GM11168 (cell line): ENCODE measurements at regions not wholly inside any gene's neighbourhood (a gene's known extent, or its start where the extent isn't known, plus 50 kb on each side); places are given as distances from the start of the nearest gene placed in this dataset.
"Not testable (repeated sequence)": the region's sequence is repeated elsewhere in the genome, so short reads cannot be mapped to it uniquely, and the experiment has no call there.

ENCODE experiments used
- in situ Hi-C: fragments of 300-500 bp; cut with MboI; formaldehyde crosslinking; loops from one replicate; pipeline ENCODE4 v1.12.0; 2022; ENCODE audit warnings: low sequenced_read_pairs; ENCODE audit not compliant: unreplicated experiment

- in situ Hi-C loops = not testable (repeated sequence)
Measured at GRCh38 chr20:29031262-29031982, 2226.0 kb upstream of the DEFB115 start.

DNA sequence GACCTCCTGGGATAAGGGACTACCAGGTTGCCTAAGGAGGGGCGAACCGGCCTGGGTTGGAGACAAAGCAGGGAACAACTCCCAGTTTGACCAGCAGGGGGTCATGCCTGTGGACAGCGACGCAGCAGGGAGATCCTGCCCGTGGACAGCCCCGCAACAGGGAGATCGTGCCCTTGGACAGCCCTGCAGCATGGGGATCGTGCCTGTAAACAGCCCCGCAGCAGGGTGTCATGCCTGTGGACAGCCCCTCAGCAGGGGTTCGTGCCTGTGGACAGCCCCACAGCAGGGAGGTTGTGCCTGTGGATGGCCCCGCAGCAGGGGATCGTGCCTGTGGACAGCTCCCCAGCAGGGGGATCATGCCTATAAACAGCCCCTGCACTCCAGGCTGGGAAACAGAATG is 2213.2 kb upstream of the DEFB115 start:
- in situ Hi-C loops = not testable (repeated sequence)

DNA sequence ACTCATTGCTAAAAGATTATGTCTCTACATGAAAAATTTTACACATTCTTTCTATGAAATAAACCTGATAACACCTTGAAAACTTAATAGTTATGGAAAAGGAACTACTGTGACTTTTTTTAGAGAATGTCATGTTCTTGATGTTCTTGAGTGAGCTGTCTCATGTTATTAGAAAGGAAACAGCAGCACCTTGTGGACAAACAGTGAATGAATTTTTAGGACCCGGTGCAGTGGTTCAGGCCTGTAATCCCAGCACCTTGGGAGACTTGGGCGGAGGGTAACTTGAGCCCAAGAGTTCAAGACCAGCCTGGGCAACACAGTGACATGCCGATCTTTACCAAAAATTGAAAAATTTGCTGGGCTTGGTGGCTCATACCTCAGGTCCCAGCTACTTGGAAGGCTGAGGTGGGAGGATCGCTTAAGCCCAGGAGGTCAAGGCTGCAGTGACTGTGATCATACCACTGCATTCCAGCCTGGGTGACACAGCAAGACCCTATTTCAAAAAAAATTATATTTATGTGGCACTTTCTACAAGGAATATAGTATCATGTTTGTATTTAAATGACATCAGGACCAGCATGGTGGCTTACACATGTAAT is 2207.4 kb upstream of the DEFB115 start:
- in situ Hi-C loops = not testable (repeated sequence)

GRCh38 chr20:29057866-29058484 is 2199.5 kb upstream of the DEFB115 start:
- in situ Hi-C loops = not testable (repeated sequence)

- in situ Hi-C loops = not testable (repeated sequence)
Measured at GRCh38 chr20:29062451-29062850, 2195.0 kb upstream of the DEFB115 start.

DNA sequence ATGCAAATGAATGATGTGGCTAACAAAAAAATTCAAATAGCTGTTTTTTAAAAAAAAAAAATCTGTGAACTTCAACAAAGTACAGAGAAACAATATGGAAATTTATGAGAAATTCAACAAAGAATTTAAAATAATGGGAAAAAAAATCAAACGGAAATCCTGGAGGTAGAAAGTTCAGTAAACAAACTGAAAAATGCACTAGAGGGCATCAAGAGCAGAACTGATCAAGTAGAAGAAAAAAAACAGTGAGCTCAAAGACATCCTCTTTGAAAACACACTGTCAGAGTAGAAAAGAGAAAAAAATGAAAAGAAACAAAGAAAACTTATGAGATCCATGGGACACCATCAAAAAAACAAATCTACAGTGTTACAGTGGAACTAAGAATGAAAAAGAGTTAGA is 2191.1 kb upstream of the DEFB115 start:
- in situ Hi-C loops = not testable (repeated sequence)

GRCh38 chr20:29073640-29074039 is 2183.8 kb upstream of the DEFB115 start:
- in situ Hi-C loops = not testable (repeated sequence)

GRCh38 chr20:29079769-29080690 is 2177.4 kb upstream of the DEFB115 start:
- in situ Hi-C loops = loop anchor here (5.0 kb wide), 1 partner anchor 417 kb away; no protein-coding TSS in a partner anchor

DNA sequence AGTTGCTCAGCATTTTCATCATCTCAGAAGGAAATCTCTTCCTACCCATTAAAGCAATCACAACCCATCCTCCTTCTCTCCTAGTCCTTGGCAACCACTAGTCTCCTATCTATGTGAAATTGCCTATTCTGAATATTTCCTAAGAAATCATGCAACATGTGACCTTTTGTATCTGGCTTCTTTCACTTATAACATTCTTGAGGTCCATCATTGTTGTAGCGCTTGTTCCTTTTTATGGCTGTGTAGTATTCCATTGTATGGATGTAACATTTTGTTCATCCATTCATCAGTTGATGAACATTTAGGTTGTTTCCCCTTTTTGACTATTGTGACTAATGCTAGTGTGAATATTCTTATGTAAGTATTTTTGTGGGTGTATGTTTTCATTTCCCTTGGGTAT is 2175.8 kb upstream of the DEFB115 start:
- in situ Hi-C loops = not testable (repeated sequence)

- in situ Hi-C loops = no loop called here
Measured at GRCh38 chr20:29085625-29086024, 2171.8 kb upstream of the DEFB115 start.

- in situ Hi-C loops = not testable (repeated sequence)
Measured at GRCh38 chr20:29086145-29086718, 2171.2 kb upstream of the DEFB115 start.

- in situ Hi-C loops = no loop called here
Measured at GRCh38 chr20:29086938-29087337, 2170.5 kb upstream of the DEFB115 start.

DNA sequence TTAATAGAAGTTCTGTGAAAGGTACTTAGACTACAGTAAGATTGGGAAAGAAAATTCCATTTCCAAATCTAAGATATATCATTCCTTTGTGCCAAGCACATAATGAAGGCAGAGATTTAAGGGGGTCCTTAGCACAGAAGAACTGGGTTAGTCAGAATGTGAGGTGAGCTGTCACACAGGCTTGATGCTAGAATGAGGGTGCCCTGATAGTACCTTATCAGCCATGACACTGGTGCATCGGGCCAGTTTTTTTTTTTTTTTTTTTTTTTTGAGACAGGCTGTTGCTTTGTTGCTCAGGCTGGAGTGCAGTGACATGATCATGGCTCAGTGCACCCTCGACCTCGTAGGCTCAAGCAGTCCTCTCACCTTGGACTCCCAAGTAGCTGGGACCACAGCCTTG is 2169.6 kb upstream of the DEFB115 start:
- in situ Hi-C loops = not testable (repeated sequence)

- in situ Hi-C loops = not testable (repeated sequence)
Measured at GRCh38 chr20:29088472-29088871, 2169.0 kb upstream of the DEFB115 start.

GRCh38 chr20:29089409-29089808 is 2168.1 kb upstream of the DEFB115 start:
- in situ Hi-C loops = not testable (repeated sequence)

DNA sequence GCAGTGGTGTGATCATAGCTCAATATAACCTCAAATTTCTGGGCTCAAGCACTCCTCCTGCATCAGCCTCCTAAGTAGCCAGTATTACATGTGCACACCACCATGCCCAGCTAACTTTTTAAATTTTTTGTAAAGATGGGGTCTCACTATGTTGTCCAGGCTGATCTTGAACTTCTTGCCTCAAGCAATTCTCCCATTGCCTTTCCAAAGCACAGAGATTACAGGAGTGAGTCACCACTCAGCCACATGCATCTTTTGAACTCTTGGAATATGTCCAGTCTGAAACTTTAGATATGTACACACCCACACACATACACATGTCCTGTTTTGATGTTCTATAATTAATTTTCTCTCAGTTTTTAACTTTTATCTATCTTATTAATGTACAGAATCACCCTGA is 2163.5 kb upstream of the DEFB115 start:
- in situ Hi-C loops = loop anchor here (10.0 kb wide), 1 partner anchor 1301 kb away; no protein-coding TSS in a partner anchor

DNA sequence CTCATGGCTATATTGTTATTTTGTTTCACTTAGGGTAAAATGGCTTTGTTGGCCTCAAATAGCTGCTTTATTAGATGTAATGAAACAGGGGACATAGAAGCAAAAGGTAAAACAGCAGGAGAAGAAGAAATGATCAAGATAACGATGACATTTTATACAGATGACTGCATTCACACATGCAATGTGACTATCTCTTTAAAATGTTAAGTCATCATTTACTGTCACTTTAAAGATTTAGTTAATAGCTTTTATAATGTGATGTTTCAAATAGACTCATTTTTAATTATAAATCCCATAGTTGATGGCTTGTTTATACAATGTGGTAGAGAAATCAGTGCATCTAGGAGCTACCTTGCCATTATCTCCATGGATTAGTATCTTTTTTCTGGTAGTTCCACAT is 2160.8 kb upstream of the DEFB115 start:
- in situ Hi-C loops = loop anchor here (10.0 kb wide), 1 partner anchor 1298 kb away; no protein-coding TSS in a partner anchor

GRCh38 chr20:29107884-29108283 is 2149.6 kb upstream of the DEFB115 start:
- in situ Hi-C loops = not testable (repeated sequence)

- in situ Hi-C loops = not testable (repeated sequence)
Measured at GRCh38 chr20:29109386-29109785, 2148.1 kb upstream of the DEFB115 start.

DNA sequence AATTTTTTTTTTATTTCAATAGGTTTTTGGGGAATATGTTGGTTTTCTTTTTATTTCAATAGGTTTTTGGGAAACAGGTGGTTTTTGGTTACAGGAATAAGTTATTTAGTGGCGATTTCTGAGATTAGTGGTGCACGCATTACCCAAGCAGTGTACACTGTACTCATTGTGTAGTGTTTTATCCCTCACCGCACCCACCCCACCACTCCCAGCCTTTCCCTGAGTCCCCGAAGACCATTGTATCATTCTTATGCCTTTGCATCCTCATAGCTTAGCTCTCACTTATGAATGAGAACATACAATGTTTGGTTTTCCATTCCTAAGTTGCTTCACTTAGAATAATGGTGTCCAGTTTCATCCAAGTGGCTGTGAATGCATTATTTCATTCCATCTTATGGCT is 2142.4 kb upstream of the DEFB115 start:
- in situ Hi-C loops = not testable (repeated sequence)
